NOMO-1 treated with DMSO at 0.1 percent for 48 hours (cell line): ENCODE measurements at regions not wholly inside any gene's neighbourhood (a gene's known extent, or its start where the extent isn't known, plus 50 kb on each side); places are given as distances from the start of the nearest gene placed in this dataset.
"Not testable (repeated sequence)": the region's sequence is repeated elsewhere in the genome, so short reads cannot be mapped to it uniquely, and the experiment has no call there.

Experiments used
- DNase-seq: peaks from one replicate; lab custom pipeline; 2025; ENCODE audit not compliant: unreplicated experiment; lab: John Stamatoyannopoulos, UW

DNA sequence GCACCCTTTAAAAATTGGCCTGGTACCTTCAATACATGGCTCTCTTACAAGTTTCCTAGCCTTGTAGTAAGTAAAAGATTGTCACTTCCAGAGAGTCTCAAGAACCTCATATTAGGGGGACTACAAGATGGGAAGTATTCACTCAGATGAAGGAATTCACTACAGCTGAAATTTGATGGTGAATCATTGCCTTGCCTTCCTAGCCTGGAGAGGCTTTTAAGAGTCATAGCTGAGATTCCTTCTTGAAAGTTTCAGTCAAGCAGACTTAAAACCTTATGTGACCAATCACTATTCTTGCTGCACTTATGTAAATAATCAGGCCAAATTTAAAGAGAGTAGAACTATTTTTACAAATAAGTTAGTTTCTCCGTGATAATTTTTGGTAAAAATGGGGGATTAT, 451.6 kb downstream of the TRHDE start:
- DNase-seq = no peak

DNA sequence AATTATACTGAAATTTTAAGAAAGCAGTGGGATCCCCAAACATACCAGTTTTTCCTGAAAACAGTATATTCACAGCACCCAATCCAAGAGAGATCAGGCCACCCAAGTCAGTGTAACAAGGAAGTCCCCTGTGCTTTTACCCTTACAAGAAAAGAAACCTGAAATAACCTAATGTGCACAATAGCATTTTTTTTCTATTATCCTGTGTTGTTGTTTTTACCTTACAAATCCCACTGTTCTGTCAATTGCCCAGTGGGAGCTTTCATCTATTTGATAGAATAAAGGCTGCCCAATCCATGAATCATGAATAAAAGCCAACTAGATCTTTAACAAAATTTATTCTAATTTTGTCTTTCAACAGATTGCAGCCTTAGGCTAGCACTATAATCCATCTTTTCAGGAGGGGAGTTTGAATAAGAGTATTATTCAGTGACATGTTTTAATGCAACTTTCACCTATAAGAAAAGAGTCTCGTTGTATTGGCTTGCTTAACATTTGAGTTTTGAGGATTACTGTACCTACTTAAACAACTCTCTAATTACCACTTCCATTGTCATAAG, 457.4 kb downstream of the TRHDE start:
- no peak for DNase-seq

DNA sequence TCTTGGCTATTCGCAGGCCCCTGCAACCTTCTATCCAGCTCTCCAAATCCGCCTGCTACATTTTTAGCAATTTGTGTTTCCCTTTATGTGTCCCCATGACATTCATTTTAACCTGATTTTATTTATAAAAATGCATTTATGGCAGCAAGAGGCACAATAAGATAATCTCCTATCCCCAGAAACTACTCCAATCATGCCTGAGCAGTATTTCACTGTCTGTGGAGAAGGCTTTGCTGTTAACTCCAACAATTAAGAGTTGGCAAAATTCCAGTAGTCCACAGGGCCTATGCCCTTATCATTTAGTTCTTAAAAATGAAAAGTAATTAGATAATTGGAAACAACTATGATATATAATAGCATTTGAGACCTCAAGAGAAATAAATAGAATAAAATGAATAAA, 462.4 kb downstream of the TRHDE start:
- no peak for DNase-seq

DNA sequence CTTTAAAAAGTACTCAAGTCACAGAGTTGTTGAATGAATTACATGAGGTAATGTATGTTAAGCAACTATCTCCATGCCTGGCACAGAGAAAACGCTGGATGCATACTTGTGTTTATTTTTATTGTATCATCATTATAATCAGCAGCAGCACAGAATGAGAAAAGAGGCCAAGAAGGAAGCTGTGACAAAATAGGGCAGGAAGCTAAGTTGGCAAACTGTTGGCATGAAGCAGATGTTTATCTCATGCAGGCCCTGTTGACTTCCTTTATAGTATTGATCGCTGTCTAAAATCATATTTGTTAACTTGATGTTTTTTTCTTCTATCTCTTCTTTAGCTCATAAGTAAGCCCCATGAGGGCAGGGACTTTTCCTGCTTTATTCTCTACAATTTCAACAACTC, 466.6 kb downstream of the TRHDE start:
- no peak for DNase-seq

DNA sequence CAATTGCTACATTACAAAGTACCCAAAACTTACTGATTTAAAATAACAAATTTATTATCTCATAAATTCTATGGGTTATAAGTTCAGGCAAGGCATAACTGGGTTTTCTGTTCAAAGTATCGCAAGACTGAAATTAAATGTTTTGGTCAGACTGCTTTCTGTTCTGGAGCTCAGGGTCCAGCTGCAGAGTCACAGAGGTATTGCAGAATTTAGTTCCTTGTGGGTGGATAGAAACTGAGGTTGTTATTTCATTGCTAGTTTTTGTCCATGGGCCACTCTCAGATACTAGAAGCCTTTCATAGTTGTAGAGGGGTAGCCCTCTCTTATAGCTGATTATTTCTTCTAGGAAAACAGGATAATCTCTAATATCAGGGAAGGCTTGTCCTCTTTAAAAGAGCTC, 467.9 kb downstream of the TRHDE start:
- DNase-seq = no peak

DNA sequence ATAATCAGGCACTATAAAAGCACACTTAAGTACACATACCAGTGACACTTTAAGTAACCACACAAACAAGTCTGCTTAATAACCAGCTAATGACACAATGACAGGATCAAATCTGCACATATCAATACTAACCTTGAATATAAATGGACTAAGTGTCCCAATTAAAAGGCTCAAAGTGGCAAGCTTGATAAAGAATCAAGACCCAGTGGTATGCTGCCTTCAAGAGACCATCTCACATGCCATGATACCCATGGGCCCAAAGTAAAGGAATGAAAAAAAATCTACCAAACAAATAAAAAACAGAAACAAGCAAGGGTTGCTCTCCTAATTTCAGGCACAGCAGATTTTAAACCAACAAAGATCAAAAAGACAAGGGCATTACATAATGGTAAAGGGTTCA, 470.4 kb downstream of the TRHDE start:
- DNase-seq = no peak

DNA sequence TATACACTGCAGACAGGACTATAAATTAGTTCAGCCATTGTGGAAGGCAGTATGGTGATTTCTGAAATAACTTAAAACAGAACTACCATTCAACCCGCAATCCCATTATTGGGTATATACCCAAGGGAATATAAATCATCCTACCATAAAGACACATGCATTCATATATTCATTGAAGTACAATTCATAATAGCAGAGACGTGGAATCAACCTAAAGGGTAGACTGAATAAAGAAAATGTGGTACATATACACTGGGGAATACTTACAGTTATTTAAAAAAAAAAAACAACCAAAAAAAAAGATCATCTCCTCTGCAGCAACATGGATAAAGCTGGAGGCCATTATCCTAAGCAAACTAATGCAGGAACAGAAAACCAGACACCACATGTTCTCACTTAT, 473.9 kb downstream of the TRHDE start:
- no peak for DNase-seq

DNA sequence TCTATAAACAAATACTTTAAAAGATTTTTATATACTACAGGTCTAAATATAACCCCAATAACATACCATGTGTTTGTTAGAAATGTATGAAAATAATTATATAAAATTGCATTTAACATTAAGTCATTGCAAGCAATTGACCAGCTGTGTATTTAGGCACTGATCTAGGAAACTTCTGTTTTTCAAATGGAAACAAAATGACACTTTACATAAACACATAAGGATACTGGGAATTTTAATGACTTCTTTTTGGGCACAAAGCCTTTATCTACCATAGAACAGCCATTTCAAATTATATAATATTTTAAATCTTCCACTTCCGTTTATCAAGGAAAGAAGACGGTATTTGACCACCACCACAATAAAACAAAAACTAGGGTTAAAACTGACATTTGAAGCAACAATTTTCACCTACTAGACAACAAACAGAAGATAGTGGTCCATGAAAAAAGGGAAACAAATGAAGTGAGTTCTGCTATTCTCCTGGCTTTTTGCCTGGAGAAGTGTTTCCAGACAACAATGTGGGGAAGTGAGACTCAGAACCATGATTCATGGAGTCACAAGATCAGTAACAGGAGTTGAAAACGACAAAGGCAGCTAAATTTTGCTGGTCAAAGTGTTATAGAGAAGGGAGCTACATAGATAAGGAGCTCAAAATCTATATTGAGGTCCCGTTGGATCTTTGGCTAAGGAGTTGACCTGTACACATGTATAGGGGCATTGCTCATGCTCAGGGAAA, 475.1 kb downstream of the TRHDE start:
- no peak for DNase-seq

DNA sequence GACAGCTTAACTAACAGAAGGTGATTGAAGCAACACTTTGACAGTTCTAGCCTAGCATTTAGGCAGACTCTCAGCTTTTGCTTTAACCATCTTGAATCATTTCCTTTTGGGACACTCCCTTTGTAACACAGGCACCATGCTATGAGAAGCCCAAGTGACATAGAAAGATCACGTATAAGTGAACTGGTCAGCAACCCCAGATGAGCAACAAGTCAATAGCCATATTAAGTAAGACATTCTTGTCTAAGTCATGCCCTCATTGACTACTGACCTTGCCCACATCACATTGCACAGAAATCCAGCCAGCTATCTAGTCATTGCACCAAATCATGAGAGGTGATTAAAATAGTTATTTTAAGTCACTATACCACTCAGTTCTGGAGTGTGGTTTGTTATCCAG, 476.8 kb downstream of the TRHDE start:
- DNase-seq = no peak

DNA sequence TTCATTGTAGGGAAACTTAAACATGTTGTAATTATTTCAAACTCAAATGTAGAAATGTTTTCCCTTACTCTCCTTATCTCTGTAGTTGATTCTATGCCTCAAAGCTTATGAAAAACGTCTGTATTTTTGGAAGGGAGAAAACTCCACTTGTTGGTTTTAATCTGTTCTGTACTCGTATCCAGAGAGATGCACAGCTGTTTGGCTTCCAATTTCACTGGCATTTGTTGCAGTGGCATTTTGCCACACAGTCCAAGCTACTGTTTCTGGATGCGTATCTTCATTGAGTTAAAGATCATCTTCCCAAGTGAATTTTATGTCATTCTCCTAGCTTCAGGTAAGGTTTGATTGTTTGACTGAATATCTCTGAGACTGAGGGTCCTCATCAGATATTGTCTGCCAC, 481.4 kb downstream of the TRHDE start:
- DNase-seq = no peak

DNA sequence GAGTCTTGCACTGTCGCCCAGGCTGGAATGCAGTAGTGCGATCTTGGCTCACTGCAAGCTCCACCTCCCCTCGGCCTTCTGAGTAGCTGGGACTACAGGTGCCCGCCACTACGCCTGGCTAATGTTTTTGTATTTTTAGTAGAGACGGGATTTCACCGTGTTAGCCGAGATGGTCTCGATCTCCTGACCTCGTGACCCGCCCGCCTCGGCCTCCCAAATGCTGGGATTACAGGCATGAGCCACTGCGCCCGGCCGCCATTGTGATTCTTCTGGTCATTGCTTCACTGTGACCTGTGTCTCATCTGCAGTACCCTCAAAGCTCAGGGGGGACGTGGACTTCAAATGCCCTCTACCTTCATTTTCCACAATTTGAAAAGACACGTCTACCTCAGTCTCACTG, 481.9 kb downstream of the TRHDE start:
- DNase-seq = not testable (repeated sequence)

DNA sequence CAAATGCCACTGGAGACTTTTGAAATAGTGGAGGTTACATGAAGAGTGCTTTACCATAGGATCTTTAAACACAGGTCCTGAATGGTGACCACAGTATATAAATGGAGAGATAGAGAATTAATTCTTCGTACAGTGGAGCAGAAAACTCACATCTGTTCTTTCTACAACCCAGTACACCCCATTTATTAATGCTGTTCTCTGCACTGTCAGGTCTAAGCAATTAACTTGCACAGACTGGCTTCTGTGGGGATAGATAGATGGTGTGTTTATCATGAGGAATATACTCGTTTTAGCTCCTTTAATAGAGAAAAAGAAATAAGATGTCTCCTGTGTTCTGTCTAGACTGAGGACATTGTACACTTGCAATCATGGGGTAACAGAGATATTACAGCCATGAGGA, 494.3 kb downstream of the TRHDE start:
- DNase-seq = no peak

DNA sequence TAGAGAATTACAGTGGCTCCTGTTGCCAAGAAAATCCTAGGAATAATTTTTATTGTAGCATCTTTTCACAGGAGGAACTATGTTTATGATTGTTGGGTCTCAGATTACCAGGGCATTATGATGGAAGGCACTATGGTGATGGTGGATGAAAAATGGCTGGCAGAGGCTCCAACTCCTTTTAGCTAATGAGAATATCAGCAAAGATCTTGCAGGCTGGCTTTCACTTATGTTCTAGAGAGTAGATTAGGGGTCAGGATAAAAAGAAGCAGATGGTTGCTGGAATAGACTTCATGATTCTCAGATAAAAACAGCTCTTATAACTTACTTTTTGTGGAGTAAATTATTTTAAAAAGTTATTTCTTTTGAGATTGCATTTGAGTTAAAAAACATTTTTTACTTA, 501.9 kb downstream of the TRHDE start:
- no peak for DNase-seq

DNA sequence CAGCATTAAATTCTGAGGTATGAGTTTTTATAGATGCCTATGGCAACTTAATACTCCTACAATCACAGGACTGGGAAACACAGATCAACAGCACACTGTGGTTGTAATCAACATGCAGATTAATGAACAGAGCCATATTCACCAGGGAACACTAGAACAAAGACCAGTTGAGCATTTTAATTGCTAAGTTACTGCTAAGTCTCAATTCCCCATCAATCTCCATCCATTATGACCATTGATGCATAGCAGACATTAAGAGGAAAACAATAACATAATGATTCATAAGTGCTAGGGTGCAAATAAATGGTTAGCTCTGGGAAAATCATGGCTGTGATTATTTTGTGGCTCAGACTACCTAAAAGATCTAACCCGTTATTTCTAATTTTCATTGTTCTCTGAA, 505.6 kb downstream of the TRHDE start:
- no peak for DNase-seq

DNA sequence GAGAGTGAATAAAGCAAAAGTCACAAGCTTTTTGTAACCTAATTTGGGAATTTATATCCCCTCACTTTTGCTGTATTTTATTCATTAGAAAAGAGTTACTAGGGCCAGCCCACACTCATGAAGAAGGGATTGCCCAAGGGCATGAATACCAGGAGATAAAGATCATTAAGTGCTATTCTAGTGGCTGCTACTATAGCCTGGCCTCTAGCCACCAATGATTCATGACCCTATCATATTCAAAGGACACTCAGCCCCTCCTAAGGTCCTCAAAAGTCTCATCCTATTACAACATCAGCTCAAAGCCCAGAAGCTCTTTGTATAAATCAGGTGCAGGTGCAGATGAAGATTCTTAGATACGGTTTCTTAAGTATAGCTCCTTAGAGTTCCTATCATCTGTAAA, 518.1 kb downstream of the TRHDE start:
- no peak for DNase-seq

DNA sequence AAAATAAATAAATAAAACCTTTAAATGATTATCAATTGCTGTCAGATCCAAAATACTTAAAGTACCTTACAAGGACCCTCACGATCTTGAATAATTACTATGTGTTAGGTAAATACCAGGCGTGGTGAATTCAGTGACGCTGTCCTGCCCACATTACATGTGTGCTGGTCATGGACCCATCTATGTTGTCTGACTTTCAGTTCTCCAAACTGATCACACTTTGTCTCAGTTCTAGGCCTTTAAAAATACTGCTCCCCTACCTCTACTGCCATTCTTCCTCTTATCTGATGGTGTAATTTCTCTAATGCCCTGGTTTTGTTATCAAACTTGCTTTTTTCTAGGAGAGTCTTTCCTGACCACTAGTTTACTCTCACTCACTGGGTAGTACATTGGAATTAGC, 520.7 kb downstream of the TRHDE start:
- DNase-seq = no peak

DNA sequence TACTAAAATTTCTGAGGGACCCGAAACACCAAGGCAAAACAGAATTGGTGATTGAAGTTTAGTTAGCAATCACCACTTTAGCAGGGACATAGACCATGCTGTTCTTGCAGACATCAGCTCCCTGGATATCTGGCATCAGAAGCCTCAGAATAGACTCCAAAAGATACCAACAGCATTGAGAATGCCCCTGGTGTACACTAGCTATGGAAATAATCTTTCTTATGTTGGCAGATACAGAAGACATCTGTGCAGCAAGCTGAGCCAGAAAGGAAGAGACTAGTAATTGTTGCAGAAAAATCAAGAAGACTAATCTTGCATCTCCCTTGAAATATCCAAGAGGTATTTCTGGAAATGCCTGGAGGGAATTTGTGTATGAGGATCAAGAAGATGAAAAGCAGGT, 521.6 kb downstream of the TRHDE start:
- no peak for DNase-seq

DNA sequence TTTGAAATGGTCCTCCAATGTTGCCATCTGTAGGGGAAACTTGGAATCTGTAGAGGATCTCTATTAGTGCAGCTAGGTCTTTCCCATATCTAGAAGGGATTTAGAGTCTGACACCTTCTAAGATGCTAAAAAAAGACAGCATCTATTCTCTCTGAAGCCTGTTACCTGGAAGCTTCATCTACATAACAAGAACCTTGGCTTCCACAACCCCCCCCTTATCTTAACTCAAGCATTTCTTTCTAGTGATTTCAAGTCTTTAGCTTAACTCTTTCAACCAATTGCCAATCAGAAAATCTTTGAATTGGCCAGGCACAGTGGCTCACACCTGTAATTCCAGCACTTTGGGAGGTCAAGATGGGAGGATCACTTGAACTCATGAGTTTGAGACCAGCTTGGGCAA, 543.3 kb downstream of the TRHDE start:
- DNase-seq = no peak

DNA sequence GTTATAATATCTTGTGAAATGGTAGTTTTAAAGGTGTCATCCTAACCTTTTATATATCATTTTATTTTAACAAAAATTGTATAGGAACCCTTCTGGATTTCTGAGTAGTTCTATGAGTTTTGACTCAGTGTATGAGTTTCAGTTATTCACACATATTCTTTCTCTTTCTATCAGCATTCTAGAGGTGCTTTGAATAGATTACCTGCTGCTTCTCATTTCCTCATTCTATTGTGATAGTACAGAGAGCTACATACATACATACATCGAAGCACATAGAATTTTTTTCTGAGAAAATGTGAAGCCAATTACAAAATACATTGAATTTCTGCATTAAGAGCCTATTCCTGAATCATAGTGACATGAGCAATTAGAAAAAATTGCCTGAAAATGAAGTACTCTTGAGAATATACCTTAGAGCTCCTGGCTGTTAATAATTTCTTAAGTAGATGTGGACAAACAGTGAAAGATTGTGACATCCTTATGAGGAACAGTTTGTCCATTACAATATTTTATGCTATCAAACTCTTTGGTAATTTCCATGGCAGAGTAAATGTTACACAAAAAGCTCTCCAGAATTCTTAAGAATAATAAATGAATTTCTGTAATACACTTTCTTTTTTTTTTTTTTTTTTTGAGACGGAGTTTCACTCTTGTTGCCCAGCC, 556.6 kb downstream of the TRHDE start:
- no peak for DNase-seq

DNA sequence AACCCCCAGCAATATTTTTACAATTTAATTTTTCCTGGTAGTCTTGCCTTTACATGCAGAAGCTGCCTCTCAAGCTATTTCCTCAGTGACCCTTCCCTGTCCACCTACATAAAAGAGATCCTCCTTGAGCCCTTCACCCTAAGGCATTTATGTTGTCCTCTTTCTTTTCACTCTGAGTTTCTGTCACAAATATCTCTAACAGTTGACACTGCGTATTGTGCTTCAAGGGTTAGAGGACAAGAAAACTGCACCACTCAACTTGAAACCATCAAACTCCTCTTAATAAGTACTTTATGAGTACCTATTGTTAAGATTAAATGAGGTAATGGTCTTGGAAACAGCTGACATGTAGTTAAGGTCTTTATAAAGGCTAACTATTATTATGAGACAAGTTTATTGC, 557.7 kb downstream of the TRHDE start:
- no peak for DNase-seq

DNA sequence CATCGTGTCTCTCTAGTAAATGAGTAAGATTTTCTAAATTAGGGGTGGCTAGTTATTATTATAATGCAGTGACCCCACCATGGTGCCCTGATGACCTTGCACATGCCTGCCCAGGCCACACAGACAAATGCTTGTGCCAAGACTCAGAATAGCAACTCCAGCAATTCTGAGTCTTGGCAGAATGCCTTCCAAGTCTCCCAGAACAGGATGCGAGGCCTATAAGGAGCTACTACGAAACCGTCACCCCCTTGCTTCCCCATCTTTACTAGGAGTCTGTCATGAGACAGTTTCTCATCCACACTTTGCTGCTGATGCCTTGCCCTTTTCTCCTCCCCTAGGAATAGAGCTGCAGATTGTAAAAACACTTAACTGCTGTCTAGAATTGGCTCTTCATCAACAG, 559.9 kb downstream of the TRHDE start:
- no peak for DNase-seq

DNA sequence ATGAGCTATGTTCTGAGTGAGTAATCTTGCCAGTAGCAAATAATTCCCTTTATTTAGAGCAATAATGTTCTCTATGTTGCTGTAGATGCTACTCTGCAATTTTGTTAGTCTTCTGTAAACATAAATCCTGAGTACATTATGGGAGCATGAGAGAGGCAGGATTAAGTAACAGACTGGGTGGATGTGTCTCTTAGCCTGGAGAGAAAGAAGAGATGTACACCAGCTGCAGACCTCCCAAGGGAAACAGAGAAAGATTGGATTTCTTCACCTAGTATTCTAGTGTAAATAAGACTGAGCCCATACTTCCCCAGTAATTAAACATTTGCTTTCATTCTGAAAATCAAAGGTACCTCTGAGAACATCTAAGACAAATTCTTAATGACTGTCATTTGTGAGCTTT, 564.0 kb downstream of the TRHDE start:
- DNase-seq = no peak

DNA sequence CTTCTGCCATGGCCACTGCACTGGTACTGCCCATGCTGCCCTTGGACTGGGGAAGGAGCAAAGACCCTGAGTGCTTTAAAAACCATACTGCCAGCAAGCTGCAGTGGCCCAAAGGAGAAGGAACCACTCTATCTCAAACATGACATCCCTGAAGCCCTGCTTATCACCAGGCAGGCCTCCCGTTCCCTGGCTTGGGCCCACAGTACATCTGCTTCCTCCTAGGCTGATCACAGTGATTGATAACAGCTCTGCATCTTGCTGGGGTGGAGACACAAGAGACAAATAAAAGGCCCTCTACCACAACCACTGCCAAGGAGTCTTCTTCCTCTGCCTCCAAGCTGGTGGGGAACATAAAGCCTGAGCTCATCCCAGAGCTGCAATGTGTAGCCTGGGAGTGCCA, 567.5 kb downstream of the TRHDE start:
- no peak for DNase-seq
